H1 (cell line): ENCODE measurements at regions not wholly inside any gene's neighbourhood (a gene's known extent, or its start where the extent isn't known, plus 50 kb on each side); places are given as distances from the start of the nearest gene placed in this dataset.

Experiments
- CTCF ChIA-PET: fragments of 300-600 bp; sonication (Branson Sonifier 250); formaldehyde crosslinking; loops from one replicate; lab custom pipeline; 2021; ENCODE audit not compliant: partially characterized antibody; lab: Charles Lee
- POLR2A ChIA-PET: fragments of 300-600 bp; sonication (Branson Sonifier 250); formaldehyde crosslinking; loops from one replicate; lab custom pipeline; 2021; ENCODE audit warnings: inconsistent platforms; ENCODE audit not compliant: partially characterized antibody; lab: Charles Lee
- DNase-seq, 2 experiments: peaks; one replicate each; pipeline versions ENCODE4 v3.0.0 to v3.0.0-alpha.2; 2010 to 2022; ENCODE audit warnings: low spot score in 2 of 2, low read depth in 1 of 2, mixed read lengths in 1 of 2
- FAIRE-seq: peaks from 2 replicates; lab custom pipeline; 2011; peaks lifted over from hg19 to GRCh38; lab: Jason Lieb, UNC
- H2AFZ ChIP-seq: 2 replicates; pipeline ENCODE4 v1.8.1; 2012; ENCODE audit warnings: low read length, inconsistent platforms
- H2AK5ac ChIP-seq: 2 replicates; pipeline ENCODE4 v1.6.1; 2013; ENCODE audit warnings: low read depth, low read length
- H2BK120ac ChIP-seq: replicated peaks from 2 replicates; pipeline ENCODE3; 2013; ENCODE audit warnings: low read depth, low read length, inconsistent platforms
- H2BK12ac ChIP-seq: 2 replicates; pipeline ENCODE4 v1.6.1; 2013; ENCODE audit warnings: low read depth, low read length
- H2BK15ac ChIP-seq: 2 replicates; pipeline ENCODE4 v1.6.1; 2013; ENCODE audit warnings: low read length
- H2BK20ac ChIP-seq: 2 replicates; pipeline ENCODE4 v1.6.1; 2013; ENCODE audit warnings: low read length
- H2BK5ac ChIP-seq: 2 replicates; pipeline ENCODE4 v1.6.1; 2013; ENCODE audit warnings: low read depth, low read length
- H3K14ac ChIP-seq: 2 replicates; pipeline ENCODE4 v1.6.1; 2013; ENCODE audit warnings: inconsistent platforms; ENCODE audit not compliant: insufficient read length
- H3K18ac ChIP-seq: 2 replicates; pipeline ENCODE4 v1.6.1; 2013; ENCODE audit warnings: low read length; ENCODE audit errors: extremely low read depth
- H3K23ac ChIP-seq: 2 replicates; pipeline ENCODE4 v1.6.1; 2013; ENCODE audit warnings: inconsistent platforms; ENCODE audit not compliant: insufficient read length
- H3K23me2 ChIP-seq: 2 replicates; pipeline ENCODE4 v1.6.1; 2013; ENCODE audit warnings: low read depth, low read length
- H3K27ac ChIP-seq: 2 replicates; pipeline ENCODE4 v1.6.1; 2011; ENCODE audit warnings: low read depth, low read length, inconsistent platforms
- H3K27me3 ChIP-seq, 4 experiments: replicated peaks in 1 of 4; 1 replicate in 1 of 4; 2 replicates in 3 of 4; pipeline versions ENCODE4 v1.6.1 to v1.8.1; 2011 to 2013; ENCODE audit warnings: low read length in 3 of 4, mild to moderate bottlenecking in 3 of 4, inconsistent platforms in 2 of 4, mixed read lengths in 2 of 4, moderate library complexity in 1 of 4; ENCODE audit not compliant: control insufficient read depth in 3 of 4, insufficient read depth in 3 of 4; ENCODE audit errors: extremely low read depth in 1 of 4
- H3K36me3 ChIP-seq, 4 experiments: 2 replicates each; pipeline versions ENCODE4 v1.6.1 to v1.8.1; 2011 to 2013; ENCODE audit warnings: mild to moderate bottlenecking in 4 of 4, low read length in 3 of 4, moderate library complexity in 2 of 4, control low read depth in 1 of 4, inconsistent platforms in 1 of 4; ENCODE audit not compliant: insufficient read depth in 4 of 4, control insufficient read depth in 2 of 4
- H3K4ac ChIP-seq: replicated peaks from 2 replicates; pipeline ENCODE3; 2013; ENCODE audit warnings: low read length, low read depth, mixed read lengths, inconsistent platforms; ENCODE audit not compliant: insufficient read length
- H3K4me1 ChIP-seq, 4 experiments: replicated peaks in 1 of 4; 1 replicate in 1 of 4; 2 replicates in 3 of 4; pipeline versions ENCODE4 v1.6.1 to v1.8.1; 2011 to 2013; ENCODE audit warnings: low read length in 3 of 4, inconsistent platforms in 2 of 4, mixed read lengths in 1 of 4; ENCODE audit not compliant: insufficient read depth in 4 of 4, control insufficient read depth in 3 of 4
- H3K4me2 ChIP-seq, 2 experiments: 2 replicates each; pipeline versions ENCODE4 v1.6.1 to v1.8.1; 2011 to 2013; ENCODE audit warnings: low read depth in 2 of 2, low read length in 2 of 2, control low read depth in 1 of 2, inconsistent platforms in 1 of 2, mild to moderate bottlenecking in 1 of 2; ENCODE audit not compliant: insufficient read depth in 1 of 2
- H3K4me3 ChIP-seq, 4 experiments: fragments of 200-600, 300-600 bp in 1 of 4; sonication (generic), shearing (Covaris generic), sonication (Bioruptor Twin) in 1 of 4; 2 replicates each; pipeline versions ENCODE4 v1.5.1 to v1.8.1; 2011 to 2016; ENCODE audit warnings: low read length in 4 of 4, low read depth in 3 of 4, control low read depth in 2 of 4, inconsistent platforms in 2 of 4, mild to moderate bottlenecking in 2 of 4, mixed read lengths in 1 of 4, moderate library complexity in 1 of 4; ENCODE audit not compliant: insufficient read depth in 2 of 4; ENCODE audit errors: extremely low read depth in 1 of 4
- H3K56ac ChIP-seq: replicated peaks from 2 replicates; pipeline ENCODE3; 2013; ENCODE audit warnings: low read depth, mild to moderate bottlenecking, mixed read lengths, low read length, inconsistent platforms; ENCODE audit not compliant: insufficient read length
- H3K79me1 ChIP-seq: 2 replicates; pipeline ENCODE4 v1.6.1; 2013; ENCODE audit warnings: low read depth, low read length, control low read depth
- H3K79me2 ChIP-seq, 2 experiments: 2 replicates each; pipeline versions ENCODE4 v1.6.1 to v1.8.1; 2012 to 2013; ENCODE audit warnings: low read length in 2 of 2, mild to moderate bottlenecking in 2 of 2, inconsistent platforms in 1 of 2; ENCODE audit not compliant: insufficient read depth in 2 of 2, control insufficient read depth in 1 of 2
- H3K9ac ChIP-seq, 4 experiments: replicated peaks in 1 of 4; 1 replicate in 1 of 4; 2 replicates in 3 of 4; pipeline versions ENCODE4 v1.6.1 to v1.8.1; 2011 to 2013; ENCODE audit warnings: low read depth in 3 of 4, low read length in 3 of 4, control low read depth in 2 of 4, mild to moderate bottlenecking in 2 of 4, moderate library complexity in 2 of 4, inconsistent platforms in 1 of 4; ENCODE audit errors: extremely low read depth in 1 of 4
- H3K9me3 ChIP-seq, 2 experiments: 2 replicates each; pipeline versions ENCODE4 v1.6.1 to v1.8.1; 2012 to 2013; ENCODE audit warnings: mild to moderate bottlenecking in 2 of 2, moderate library complexity in 2 of 2, control low read depth in 1 of 2, inconsistent platforms in 1 of 2, low read depth in 1 of 2, low read length in 1 of 2, mixed read lengths in 1 of 2; ENCODE audit not compliant: insufficient read depth in 2 of 2
- H4K20me1 ChIP-seq, 2 experiments: replicated peaks in 1 of 2; 2 replicates each; pipeline versions ENCODE3 to v1.8.1; 2011 to 2013; ENCODE audit warnings: inconsistent platforms in 2 of 2, low read length in 2 of 2, mild to moderate bottlenecking in 1 of 2; ENCODE audit not compliant: insufficient read depth in 2 of 2, control insufficient read depth in 1 of 2
- H4K5ac ChIP-seq: 2 replicates; pipeline ENCODE4 v1.6.1; 2013; ENCODE audit warnings: low read length, low read depth, mixed read lengths, inconsistent platforms; ENCODE audit not compliant: insufficient read length
- H4K8ac ChIP-seq: 2 replicates; pipeline ENCODE4 v1.8.0; 2013; ENCODE audit warnings: mild to moderate bottlenecking, moderate library complexity, low read length, inconsistent platforms; ENCODE audit not compliant: insufficient read depth; ENCODE audit errors: extremely low read depth
- H4K91ac ChIP-seq: replicated peaks from 2 replicates; pipeline ENCODE3; 2013; ENCODE audit warnings: low read length, mixed read lengths, inconsistent platforms; ENCODE audit not compliant: insufficient read length
- CEBPB ChIP-seq: IDR thresholded peaks from 2 replicates; pipeline ENCODE4 v1.6.1; 2012; ENCODE audit warnings: low read depth, low read length
- EZH2 ChIP-seq: fragments of 200-600 bp; sonication (generic); IDR thresholded peaks from 2 replicates; pipeline ENCODE4 v1.7.1; 2012; ENCODE audit warnings: low read depth, mild to moderate bottlenecking, moderate library complexity, low read length, inconsistent platforms; ENCODE audit not compliant: severe bottlenecking
- POLR2AphosphoS5 ChIP-seq: IDR thresholded peaks from 2 replicates; pipeline ENCODE4 v1.6.1; 2011; ENCODE audit warnings: low read depth, low read length
- RBBP5 ChIP-seq: IDR thresholded peaks from 2 replicates; pipeline ENCODE4 v1.7.1; 2012; ENCODE audit warnings: low read depth, mild to moderate bottlenecking, inconsistent platforms, low read length, moderate library complexity, borderline replicate concordance
- SP2 ChIP-seq: IDR thresholded peaks from 2 replicates; pipeline ENCODE4 v1.6.1; 2012; ENCODE audit warnings: mild to moderate bottlenecking, low read length, inconsistent platforms
- WGBS, 2 experiments: shearing (Covaris generic) in 1 of 2; methylation state at CpG; one replicate each; pipeline versions ENCODE4 v1.1.6 to v1.1.7; 2013 to 2015; ENCODE audit warnings: low lambda C conversion rate in 2 of 2, mixed read lengths in 2 of 2, inconsistent platforms in 1 of 2, low coverage in 1 of 2, missing lambda C conversion rate in 1 of 2; ENCODE audit not compliant: insufficient replicate concordance in 2 of 2, insufficient coverage in 1 of 2, insufficient read length in 1 of 2; ENCODE audit errors: extremely low coverage in 1 of 2, missing lambda C conversion rate in 1 of 2; 5-methylcytosine and 5-hydroxymethylcytosine counted together
- TF ChIP-seq, protein P1 (sequence below): IDR thresholded peaks from 2 replicates; pipeline ENCODE4 v1.6.1; 2011; ENCODE audit warnings: low read depth, mild to moderate bottlenecking, low read length; ENCODE audit not compliant: insufficient read depth
- TF ChIP-seq, protein P2 (sequence below): IDR thresholded peaks from 2 replicates; pipeline ENCODE4 v1.6.1; 2012; ENCODE audit warnings: inconsistent platforms

GRCh38 chr16:11409398-11409797 is 64.1 kb downstream of the RMI2 start:
- Histone ChIP-seq H3K18ac (no peak overlapping the region), H2AFZ (no peak overlapping the region), H2AK5ac (no peak overlapping the region), H2BK15ac (no peak overlapping the region), H3K4me3 (no peak overlapping the region), H4K91ac (no peak overlapping the region), H4K5ac (no peak overlapping the region), H4K8ac (no peak overlapping the region), H4K20me1 (peaks cover 0 to 3% of the 10 kb centered on the region in 2 experiments), H3K27ac (no peak overlapping the region), H2BK20ac (no peak overlapping the region), H3K4me1 (peaks cover 0 to 1% (median 0%) of the 10 kb centered on the region in 4 experiments; a peak in 1 of 7 replicates), H3K79me1 (no peaks in the 10 kb centered on the region), H3K4ac (no peak overlapping the region), H3K56ac (no peak overlapping the region), H2BK5ac (no peak overlapping the region), H3K9me3 (no peaks in the 10 kb centered on the region), H3K36me3 (no peaks in the 10 kb centered on the region; a peak in 2 of 8 replicates), H3K27me3 (no peaks in the 10 kb centered on the region), H3K79me2 (no peaks in the 10 kb centered on the region), H3K9ac (no peak overlapping the region), H2BK12ac (no peak overlapping the region), H2BK120ac (no peak overlapping the region), H3K4me2 (no peak overlapping the region), H3K14ac (no peak overlapping the region), H3K23ac (no peak overlapping the region), H3K23me2 (no peaks in the 10 kb centered on the region)
- CTCF ChIA-PET = interaction anchor here (0.7 to 18.3 kb wide), 9 partner anchors 11 to 411 kb away, joined by 3 to 266 read pairs (median 4); no protein-coding TSS in a partner anchor
- DNase-seq = no peak
- TF ChIP-seq, protein P1, sequence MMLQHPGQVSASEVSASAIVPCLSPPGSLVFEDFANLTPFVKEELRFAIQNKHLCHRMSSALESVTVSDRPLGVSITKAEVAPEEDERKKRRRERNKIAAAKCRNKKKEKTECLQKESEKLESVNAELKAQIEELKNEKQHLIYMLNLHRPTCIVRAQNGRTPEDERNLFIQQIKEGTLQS = no peak
- TF ChIP-seq SP2 (no peak), CEBPB (no peak), RBBP5 (no peak), POLR2AphosphoS5 (no peak), EZH2 (no peak)
- TF ChIP-seq, protein P2, sequence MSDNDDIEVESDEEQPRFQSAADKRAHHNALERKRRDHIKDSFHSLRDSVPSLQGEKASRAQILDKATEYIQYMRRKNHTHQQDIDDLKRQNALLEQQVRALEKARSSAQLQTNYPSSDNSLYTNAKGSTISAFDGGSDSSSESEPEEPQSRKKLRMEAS = no peak
- 93% methylated on average over 6 of the region's 6 CpGs; no CpG with 5 or more reads in 1 of the 2 experiments for WGBS, 2 experiments
- POLR2A ChIA-PET = no interaction called here
- no peak for FAIRE-seq
